Stimulated activated CD4-positive, alpha-beta T cell treated with anti-CD3 and anti-CD28 coated beads, Interleukin-15, amount 100 ng/mL, for 1 hour (primary cell): ENCODE measurements at regions not wholly inside any gene's neighbourhood (a gene's known extent, or its start where the extent isn't known, plus 50 kb on each side); places are given as distances from the start of the nearest gene placed in this dataset.

Source experiments
- DNase-seq, 2 donors: peaks; one replicate each; pipeline ENCODE4 v3.0.0-alpha.2; 2020; ENCODE audit warnings: low read depth in 1 of 2, low spot score in 1 of 2

GRCh38 chr21:36532769-36533467 is 53.0 kb upstream of the CLDN14 start:
- DNase-seq: no peak

GRCh38 chr21:36533468-36533848 is 53.5 kb upstream of the CLDN14 start:
- DNase-seq: no peak

GRCh38 chr21:36534656-36535055 is 54.7 kb upstream of the CLDN14 start:
- DNase-seq: no peak

GRCh38 chr21:36535618-36536241 is 55.8 kb upstream of the CLDN14 start:
- no peak for DNase-seq

GRCh38 chr21:36538761-36539160 is 58.8 kb upstream of the CLDN14 start:
- no peak for DNase-seq

- DNase-seq: no peak
Observed at GRCh38 chr21:36539434-36540150, 59.7 kb upstream of the CLDN14 start.

GRCh38 chr21:36540700-36541099 is 60.8 kb upstream of the CLDN14 start:
- no peak for DNase-seq

- no peak for DNase-seq
Observed at GRCh38 chr21:36541721-36542139, 61.8 kb upstream of the CLDN14 start.

GRCh38 chr21:36542312-36543101 is 62.6 kb upstream of the CLDN14 start:
- no peak for DNase-seq

GRCh38 chr21:36543924-36544323 is 64.0 kb upstream of the CLDN14 start:
- DNase-seq: no peak

- no peak for DNase-seq
Observed at GRCh38 chr21:36544545-36544944, 64.6 kb upstream of the CLDN14 start.

- no peak for DNase-seq
Observed at GRCh38 chr21:36545776-36546511, 66.0 kb upstream of the CLDN14 start.

GRCh38 chr21:36547464-36547863 is 67.5 kb upstream of the CLDN14 start:
- no peak for DNase-seq

- DNase-seq: no peak
Observed at GRCh38 chr21:36548866-36549265, 68.9 kb upstream of the CLDN14 start.

GRCh38 chr21:36549470-36549869 is 69.5 kb upstream of the CLDN14 start:
- no peak for DNase-seq

- no peak for DNase-seq
Observed at GRCh38 chr21:36550761-36551160, 70.8 kb upstream of the CLDN14 start.

GRCh38 chr21:36551321-36551720 is 71.4 kb upstream of the CLDN14 start:
- DNase-seq: no peak

GRCh38 chr21:36551731-36552433 is 72.0 kb upstream of the CLDN14 start:
- DNase-seq: no peak

GRCh38 chr21:36552434-36552785 is 72.5 kb upstream of the CLDN14 start:
- DNase-seq: no peak

GRCh38 chr21:36553406-36553805 is 73.5 kb upstream of the CLDN14 start:
- no peak for DNase-seq
